ENCODE measurements at regions not wholly inside any gene's neighbourhood (a gene's known extent, or its start where the extent isn't known, plus 50 kb on each side); places are given as distances from the start of the nearest gene placed in this dataset.

DNA sequence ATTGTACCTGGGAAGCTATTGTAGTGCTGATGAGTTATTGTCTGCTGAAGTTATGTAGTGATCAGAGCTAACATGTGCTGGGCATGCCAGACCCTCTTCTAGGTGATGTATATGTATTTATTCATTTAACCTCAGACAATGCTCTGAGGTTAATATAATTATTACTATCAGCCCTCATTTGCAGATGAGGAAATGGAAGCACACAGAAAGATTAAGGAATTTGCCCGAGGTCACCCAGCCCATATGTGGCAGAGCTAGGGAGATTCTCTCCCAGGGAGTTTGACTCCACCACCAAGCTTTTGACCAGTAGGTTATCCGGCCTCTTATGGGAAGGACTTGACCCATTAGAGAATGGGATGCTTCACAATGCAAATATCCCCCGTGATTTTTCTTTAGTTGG, 114.2 kb upstream of the NAV2 start:
- TF ChIP-seq, protein P1, sequence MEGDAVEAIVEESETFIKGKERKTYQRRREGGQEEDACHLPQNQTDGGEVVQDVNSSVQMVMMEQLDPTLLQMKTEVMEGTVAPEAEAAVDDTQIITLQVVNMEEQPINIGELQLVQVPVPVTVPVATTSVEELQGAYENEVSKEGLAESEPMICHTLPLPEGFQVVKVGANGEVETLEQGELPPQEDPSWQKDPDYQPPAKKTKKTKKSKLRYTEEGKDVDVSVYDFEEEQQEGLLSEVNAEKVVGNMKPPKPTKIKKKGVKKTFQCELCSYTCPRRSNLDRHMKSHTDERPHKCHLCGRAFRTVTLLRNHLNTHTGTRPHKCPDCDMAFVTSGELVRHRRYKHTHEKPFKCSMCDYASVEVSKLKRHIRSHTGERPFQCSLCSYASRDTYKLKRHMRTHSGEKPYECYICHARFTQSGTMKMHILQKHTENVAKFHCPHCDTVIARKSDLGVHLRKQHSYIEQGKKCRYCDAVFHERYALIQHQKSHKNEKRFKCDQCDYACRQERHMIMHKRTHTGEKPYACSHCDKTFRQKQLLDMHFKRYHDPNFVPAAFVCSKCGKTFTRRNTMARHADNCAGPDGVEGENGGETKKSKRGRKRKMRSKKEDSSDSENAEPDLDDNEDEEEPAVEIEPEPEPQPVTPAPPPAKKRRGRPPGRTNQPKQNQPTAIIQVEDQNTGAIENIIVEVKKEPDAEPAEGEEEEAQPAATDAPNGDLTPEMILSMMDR (IDR thresholded peaks at IDR 0.05; ENCODE audit: borderline replicate concordance, extremely low read depth, low read length, poor library complexity, severe bottlenecking) = no peak
- TF ChIP-seq EZH2 (IDR thresholded peaks at IDR 0.05; ENCODE audit: borderline replicate concordance, low read depth, low read length, severe bottlenecking) = no peak
- no peak for ATAC-seq (ENCODE audit: insufficient read depth, low read depth)
- Histone ChIP-seq H3K36me3 (ENCODE audit: insufficient read depth, low read length) (no peaks in the 10 kb centered on the region), H3K9ac (ENCODE audit: low read depth, low read length) (no peak overlapping the region), H3K4me1 (ENCODE audit: insufficient read depth, low read length) (no peaks in the 10 kb centered on the region), H3K27ac (ENCODE audit: low read length) (no peak overlapping the region), H4K20me1 (ENCODE audit: insufficient read depth, low read length) (no peaks in the 10 kb centered on the region), H3K9me3 (ENCODE audit: insufficient read depth, low read length, severe bottlenecking) (no peaks in the 10 kb centered on the region), H3K4me2 (ENCODE audit: insufficient read depth, low read length) (no peak overlapping the region), H2AFZ (ENCODE audit: low read depth, low read length) (no peak overlapping the region), H3K27me3 (ENCODE audit: insufficient read depth, low read length, poor library complexity) (no peaks in the 10 kb centered on the region), H3K4me3 (ENCODE audit: low read depth in 1 of 2, low read length in 2 of 2) (no peak overlapping the region), H3K79me2 (ENCODE audit: insufficient read depth, low read length) (no peaks in the 10 kb centered on the region)
- no peak for DNase-seq

DNA sequence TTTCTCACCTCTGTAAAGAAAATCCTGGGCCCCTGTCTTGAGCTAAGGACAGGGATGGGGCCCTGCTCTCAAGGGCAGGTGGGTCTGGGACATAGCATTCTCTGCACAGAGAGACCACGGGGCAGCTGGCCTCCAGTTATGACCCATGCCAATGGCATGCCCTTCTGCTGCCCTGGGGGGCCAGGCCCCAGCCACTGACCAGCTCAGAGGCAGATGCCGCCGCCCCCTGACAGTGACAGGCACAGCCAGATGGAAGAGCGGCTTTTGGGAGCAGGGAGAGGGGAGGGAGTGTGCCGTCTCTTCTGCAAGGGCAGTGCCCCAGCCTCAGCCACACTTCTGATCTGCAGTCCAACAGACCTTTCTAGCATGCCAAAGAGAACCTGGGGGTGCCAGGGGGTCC, 114.8 kb upstream of the NAV2 start:
- no peak overlapping the region for H2AFZ ChIP-seq (ENCODE audit: low read depth, low read length)
- no peak for TF ChIP-seq EZH2 (IDR thresholded peaks at IDR 0.05; ENCODE audit: borderline replicate concordance, low read depth, low read length, severe bottlenecking)
- TF ChIP-seq, protein P1 (IDR thresholded peaks at IDR 0.05; ENCODE audit: borderline replicate concordance, extremely low read depth, low read length, poor library complexity, severe bottlenecking) = no peak
- H3K9me3 ChIP-seq (ENCODE audit: insufficient read depth, low read length, severe bottlenecking) = no peaks in the 10 kb centered on the region
- no peak overlapping the region for H3K4me2 ChIP-seq (ENCODE audit: insufficient read depth, low read length)
- H3K4me1 ChIP-seq (ENCODE audit: insufficient read depth, low read length) = no peaks in the 10 kb centered on the region
- no peaks in the 10 kb centered on the region for H3K79me2 ChIP-seq (ENCODE audit: insufficient read depth, low read length)
- H3K27me3 ChIP-seq (ENCODE audit: insufficient read depth, low read length, poor library complexity) = no peaks in the 10 kb centered on the region
- DNase-seq (no peak), ATAC-seq (ENCODE audit: insufficient read depth, low read depth) (no peak)
- H3K27ac ChIP-seq (ENCODE audit: low read length) = no peak overlapping the region
- no peaks in the 10 kb centered on the region for H3K36me3 ChIP-seq (ENCODE audit: insufficient read depth, low read length)
- no peak overlapping the region for H3K4me3 ChIP-seq (ENCODE audit: low read depth in 1 of 2, low read length in 2 of 2)
- H4K20me1 ChIP-seq (ENCODE audit: insufficient read depth, low read length) = no peaks in the 10 kb centered on the region
- no peak overlapping the region for H3K9ac ChIP-seq (ENCODE audit: low read depth, low read length)

DNA sequence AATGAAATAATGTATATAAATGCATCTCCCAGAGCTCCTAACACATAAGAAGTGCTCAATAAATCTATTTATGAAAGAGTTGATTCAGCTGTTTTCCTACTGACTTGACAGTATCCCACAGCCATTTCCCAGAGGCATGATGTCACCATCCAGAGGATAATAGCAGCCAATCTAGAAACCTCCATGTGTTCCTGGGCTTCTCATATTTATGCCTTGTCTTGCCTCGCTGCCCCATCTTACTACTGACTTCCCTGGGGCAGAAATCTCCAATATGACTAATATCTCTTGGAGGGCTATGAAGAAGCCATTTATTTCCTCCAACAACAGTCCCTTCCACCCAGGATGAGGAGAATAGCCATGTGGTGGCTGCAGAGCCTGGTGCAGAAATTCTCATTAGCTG, 115.4 kb upstream of the NAV2 start:
- Histone ChIP-seq H3K9me3 (ENCODE audit: insufficient read depth, low read length, severe bottlenecking) (no peaks in the 10 kb centered on the region), H3K9ac (ENCODE audit: low read depth, low read length) (no peak overlapping the region), H2AFZ (ENCODE audit: low read depth, low read length) (no peak overlapping the region), H4K20me1 (ENCODE audit: insufficient read depth, low read length) (no peaks in the 10 kb centered on the region), H3K4me1 (ENCODE audit: insufficient read depth, low read length) (no peaks in the 10 kb centered on the region), H3K4me3 (ENCODE audit: low read depth in 1 of 2, low read length in 2 of 2) (no peak overlapping the region), H3K27me3 (ENCODE audit: insufficient read depth, low read length, poor library complexity) (no peaks in the 10 kb centered on the region), H3K36me3 (ENCODE audit: insufficient read depth, low read length) (no peaks in the 10 kb centered on the region), H3K79me2 (ENCODE audit: insufficient read depth, low read length) (no peaks in the 10 kb centered on the region), H3K27ac (ENCODE audit: low read length) (no peak overlapping the region), H3K4me2 (ENCODE audit: insufficient read depth, low read length) (no peak overlapping the region)
- ATAC-seq (ENCODE audit: insufficient read depth, low read depth) (no peak), DNase-seq (no peak)
- no peak for TF ChIP-seq EZH2 (IDR thresholded peaks at IDR 0.05; ENCODE audit: borderline replicate concordance, low read depth, low read length, severe bottlenecking)
- TF ChIP-seq, protein P1 (IDR thresholded peaks at IDR 0.05; ENCODE audit: borderline replicate concordance, extremely low read depth, low read length, poor library complexity, severe bottlenecking) = no peak
